Trophoblast cell (in vitro differentiated cells and primary cell): ENCODE measurements at regions not wholly inside any gene's neighbourhood (a gene's known extent, or its start where the extent isn't known, plus 50 kb on each side); places are given as distances from the start of the nearest gene placed in this dataset.

Source experiments
- DNase-seq, 2 donors: peaks; one replicate each; pipeline ENCODE4 v3.0.0-alpha.2; 2016
- H2AFZ ChIP-seq: 2 replicates; pipeline ENCODE4 v1.6.1; 2013; ENCODE audit warnings: low read length, moderate library complexity, mild to moderate bottlenecking; ENCODE audit not compliant: insufficient read depth, poor library complexity
- H2AK5ac ChIP-seq: 2 replicates; pipeline ENCODE4 v1.6.1; 2013; ENCODE audit warnings: mild to moderate bottlenecking, low read length
- H2BK120ac ChIP-seq: 2 replicates; pipeline ENCODE4 v1.6.1; 2013; ENCODE audit warnings: low read length, mild to moderate bottlenecking, moderate library complexity; ENCODE audit not compliant: insufficient read depth, poor library complexity
- H2BK12ac ChIP-seq: 2 replicates; pipeline ENCODE4 v1.6.1; 2013; ENCODE audit warnings: mild to moderate bottlenecking, low read length, moderate library complexity
- H2BK5ac ChIP-seq: 2 replicates; pipeline ENCODE4 v1.6.1; 2013; ENCODE audit warnings: low read length, low read depth, moderate library complexity, mild to moderate bottlenecking; ENCODE audit not compliant: poor library complexity
- H3K14ac ChIP-seq: 2 replicates; pipeline ENCODE4 v1.6.1; 2013; ENCODE audit warnings: mild to moderate bottlenecking, low read length
- H3K18ac ChIP-seq: 2 replicates; pipeline ENCODE4 v1.6.1; 2013; ENCODE audit warnings: mild to moderate bottlenecking, low read length
- H3K23ac ChIP-seq: 2 replicates; pipeline ENCODE4 v1.6.1; 2013; ENCODE audit warnings: low read length
- H3K27ac ChIP-seq: 2 replicates; pipeline ENCODE4 v1.5.1; 2013; ENCODE audit warnings: low read depth, mild to moderate bottlenecking, inconsistent platforms, low read length, moderate library complexity
- H3K27me3 ChIP-seq: 2 replicates; pipeline ENCODE4 v1.6.1; 2013; ENCODE audit warnings: inconsistent platforms, mild to moderate bottlenecking, low read length, moderate library complexity; ENCODE audit not compliant: insufficient read depth
- H3K36me3 ChIP-seq, 2 experiments: 1 replicate in 1 of 2; 2 replicates in 1 of 2; pipeline ENCODE4 v1.6.1; 2013; ENCODE audit warnings: low read length in 2 of 2, mild to moderate bottlenecking in 2 of 2, moderate library complexity in 1 of 2; ENCODE audit not compliant: insufficient read depth in 2 of 2, control insufficient read depth in 1 of 2
- H3K4ac ChIP-seq: 2 replicates; pipeline ENCODE4 v1.6.1; 2013; ENCODE audit warnings: low read depth, mild to moderate bottlenecking, low read length, moderate library complexity
- H3K4me1 ChIP-seq, 2 experiments: 1 replicate in 1 of 2; 2 replicates in 1 of 2; pipeline ENCODE4 v1.6.1; 2013; ENCODE audit warnings: low read length in 2 of 2, mild to moderate bottlenecking in 2 of 2, moderate library complexity in 1 of 2; ENCODE audit not compliant: insufficient read depth in 2 of 2, control insufficient read depth in 1 of 2
- H3K4me2 ChIP-seq: 2 replicates; pipeline ENCODE4 v1.6.1; 2013; ENCODE audit warnings: inconsistent platforms, mild to moderate bottlenecking, low read length, moderate library complexity
- H3K4me3 ChIP-seq: 2 replicates; pipeline ENCODE4 v1.5.1; 2013; ENCODE audit warnings: mild to moderate bottlenecking, low read depth, low read length, inconsistent platforms
- H3K79me1 ChIP-seq: one replicate; pipeline ENCODE4 v1.6.1; 2013; ENCODE audit warnings: low read length
- H3K79me2 ChIP-seq: 2 replicates; pipeline ENCODE4 v1.6.1; 2013; ENCODE audit warnings: low read length, mild to moderate bottlenecking; ENCODE audit not compliant: control insufficient read depth, insufficient read depth, poor library complexity
- H3K9ac ChIP-seq: 2 replicates; pipeline ENCODE4 v1.6.1; 2013; ENCODE audit warnings: mild to moderate bottlenecking, low read length
- H3K9me3 ChIP-seq: 2 replicates; pipeline ENCODE4 v1.6.1; 2013; ENCODE audit warnings: low read depth, mild to moderate bottlenecking, control low read depth, inconsistent platforms, low read length; ENCODE audit not compliant: insufficient read depth
- H4K12ac ChIP-seq: 2 replicates; pipeline ENCODE4 v1.6.1; 2013; ENCODE audit warnings: low read depth, mild to moderate bottlenecking, low read length, moderate library complexity
- H4K8ac ChIP-seq: 2 replicates; pipeline ENCODE4 v1.6.1; 2013; ENCODE audit warnings: low read depth, mild to moderate bottlenecking, low read length, moderate library complexity
- H4K91ac ChIP-seq: one replicate; pipeline ENCODE4 v1.6.1; 2013; ENCODE audit warnings: low read depth, mild to moderate bottlenecking, low read length, moderate library complexity
- WGBS: extraction: QIAGEN DNeasy Blood & Tissue Kit; methylation state at CpG from one replicate; pipeline ENCODE4 v1.1.7; 2013; ENCODE audit warnings: missing lambda C conversion rate; ENCODE audit not compliant: insufficient read length, insufficient coverage; ENCODE audit errors: extremely low coverage; 5-methylcytosine and 5-hydroxymethylcytosine counted together

DNA sequence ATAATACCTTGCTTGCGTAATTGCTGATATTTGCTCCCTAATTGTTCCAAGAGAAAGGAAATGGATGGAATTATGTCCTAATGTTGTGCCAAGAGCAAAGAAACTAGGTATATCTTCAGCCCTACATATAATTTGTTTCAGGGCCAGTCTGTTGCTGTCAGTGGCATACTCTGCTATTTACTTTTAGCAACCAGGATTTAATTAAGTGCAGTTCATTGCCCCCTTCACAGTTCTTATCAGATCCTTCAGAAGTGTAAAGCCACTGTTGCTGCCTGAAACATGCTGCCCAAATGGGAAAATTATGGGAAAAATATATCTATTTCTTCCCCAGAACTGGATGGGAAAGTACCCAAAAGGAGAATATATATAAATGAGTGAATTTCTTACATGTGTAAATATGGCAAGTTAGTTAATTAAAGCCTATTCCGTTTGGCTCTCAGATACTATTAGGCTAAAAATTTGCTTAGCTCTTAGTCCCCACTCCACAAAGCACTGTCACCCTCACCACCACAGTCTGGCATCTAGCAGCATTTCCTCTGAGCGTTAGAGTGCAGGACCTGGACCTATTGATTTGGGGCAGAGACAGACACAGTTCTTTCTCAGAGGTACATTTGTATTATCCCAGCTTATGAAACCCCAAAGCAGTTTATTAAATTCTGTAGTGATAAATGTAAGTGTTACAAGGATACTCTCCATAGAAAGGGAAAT is 72.8 kb upstream of the DTNA start:
- Histone ChIP-seq H3K4me2 (no peak overlapping the region), H2AK5ac (no peak overlapping the region), H3K27ac (no peak overlapping the region), H2BK5ac (no peak overlapping the region), H3K9me3 (no peaks in the 10 kb centered on the region), H4K91ac (no peak overlapping the region), H4K12ac (no peak overlapping the region), H3K9ac (no peak overlapping the region), H3K79me1 (no peaks in the 10 kb centered on the region), H3K4me3 (no peak overlapping the region), H2AFZ (no peak overlapping the region), H3K23ac (no peak overlapping the region), H3K4me1 (no peaks in the 10 kb centered on the region), H2BK12ac (no peak overlapping the region), H2BK120ac (no peak overlapping the region), H3K18ac (no peak overlapping the region), H3K36me3 (no peaks in the 10 kb centered on the region), H3K4ac (no peak overlapping the region), H3K79me2 (no peaks in the 10 kb centered on the region), H3K14ac (no peak overlapping the region), H3K27me3 (no peaks in the 10 kb centered on the region), H4K8ac (no peak overlapping the region)
- no CpG with 5 or more reads among the region's 3 CpGs for WGBS
- no peak for DNase-seq

GRCh38 chr18:34639687-34640086 is 70.4 kb upstream of the DTNA start:
- Histone ChIP-seq H3K23ac (no peak overlapping the region), H3K79me1 (no peaks in the 10 kb centered on the region), H3K4me3 (no peak overlapping the region), H2BK12ac (no peak overlapping the region), H3K18ac (no peak overlapping the region), H4K12ac (no peak overlapping the region), H3K9ac (no peak overlapping the region), H3K14ac (no peak overlapping the region), H3K4ac (no peak overlapping the region), H4K8ac (no peak overlapping the region), H4K91ac (no peak overlapping the region), H3K79me2 (no peaks in the 10 kb centered on the region), H2AK5ac (no peak overlapping the region), H3K27me3 (no peaks in the 10 kb centered on the region), H3K9me3 (no peaks in the 10 kb centered on the region), H2BK5ac (no peak overlapping the region), H3K4me1 (no peaks in the 10 kb centered on the region), H3K36me3 (no peaks in the 10 kb centered on the region), H2AFZ (no peak overlapping the region), H2BK120ac (no peak overlapping the region), H3K27ac (no peak overlapping the region), H3K4me2 (no peak overlapping the region)
- DNase-seq, result no peak
- WGBS, result no CpG with 5 or more reads among the region's 1 CpG

DNA sequence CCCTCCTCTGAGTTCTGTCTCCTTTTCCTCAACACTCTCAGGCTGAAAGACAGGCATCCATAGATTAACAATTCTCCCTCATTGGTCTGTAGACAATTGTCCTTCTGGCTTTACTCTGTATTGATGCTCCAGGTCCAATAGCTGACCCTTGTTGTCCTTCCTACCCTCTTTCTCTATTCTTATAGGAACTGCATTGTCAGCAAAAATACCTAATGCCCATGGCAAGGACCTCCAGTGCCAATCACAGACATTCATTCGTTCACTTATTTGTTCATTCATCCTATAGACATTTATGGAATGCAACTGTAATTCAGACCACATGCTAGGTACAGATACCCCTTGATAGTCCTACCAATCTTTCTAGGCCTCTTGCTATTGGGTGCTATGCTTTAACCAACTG is 69.8 kb upstream of the DTNA start:
- no peak overlapping the region for H2BK120ac ChIP-seq
- H3K27ac ChIP-seq, result no peak overlapping the region
- no peak overlapping the region for H4K8ac ChIP-seq
- no peak overlapping the region for H4K12ac ChIP-seq
- H3K36me3 ChIP-seq, result no peaks in the 10 kb centered on the region
- H2BK5ac ChIP-seq, result no peak overlapping the region
- H3K79me1 ChIP-seq, result no peaks in the 10 kb centered on the region
- no peak for DNase-seq
- no peak overlapping the region for H3K9ac ChIP-seq
- H2AK5ac ChIP-seq, result no peak overlapping the region
- H2BK12ac ChIP-seq, result no peak overlapping the region
- no peak overlapping the region for H3K23ac ChIP-seq
- H3K4me1 ChIP-seq, result no peaks in the 10 kb centered on the region
- H3K4ac ChIP-seq, result no peak overlapping the region
- no peaks in the 10 kb centered on the region for H3K79me2 ChIP-seq
- no peak overlapping the region for H3K18ac ChIP-seq
- H2AFZ ChIP-seq, result no peak overlapping the region
- no peak overlapping the region for H4K91ac ChIP-seq
- H3K27me3 ChIP-seq, result no peaks in the 10 kb centered on the region
- no CpG with 5 or more reads among the region's 1 CpG for WGBS
- H3K9me3 ChIP-seq, result no peaks in the 10 kb centered on the region
- no peak overlapping the region for H3K14ac ChIP-seq
- no peak overlapping the region for H3K4me3 ChIP-seq
- no peak overlapping the region for H3K4me2 ChIP-seq

GRCh38 chr18:34643989-34644388 is 66.1 kb upstream of the DTNA start:
- H4K12ac ChIP-seq, result no peak overlapping the region
- no peak overlapping the region for H2BK12ac ChIP-seq
- no peak overlapping the region for H3K14ac ChIP-seq
- DNase-seq, result no peak
- H3K9ac ChIP-seq, result no peak overlapping the region
- H3K36me3 ChIP-seq, result no peaks in the 10 kb centered on the region
- no peak overlapping the region for H3K4me3 ChIP-seq
- no peak overlapping the region for H2AK5ac ChIP-seq
- H3K4me1 ChIP-seq, result no peaks in the 10 kb centered on the region
- WGBS, result no CpG with 5 or more reads among the region's 2 CpGs
- no peak overlapping the region for H3K4me2 ChIP-seq
- H3K18ac ChIP-seq, result no peak overlapping the region
- H2BK120ac ChIP-seq, result no peak overlapping the region
- no peaks in the 10 kb centered on the region for H3K79me2 ChIP-seq
- no peaks in the 10 kb centered on the region for H3K9me3 ChIP-seq
- H3K4ac ChIP-seq, result no peak overlapping the region
- H3K79me1 ChIP-seq, result no peaks in the 10 kb centered on the region
- no peaks in the 10 kb centered on the region for H3K27me3 ChIP-seq
- no peak overlapping the region for H3K23ac ChIP-seq
- H4K91ac ChIP-seq, result no peak overlapping the region
- no peak overlapping the region for H4K8ac ChIP-seq
- no peak overlapping the region for H2AFZ ChIP-seq
- H2BK5ac ChIP-seq, result no peak overlapping the region
- H3K27ac ChIP-seq, result no peak overlapping the region
